ENCODE measurements at regions not wholly inside any gene's neighbourhood (a gene's known extent, or its start where the extent isn't known, plus 50 kb on each side); places are given as distances from the start of the nearest gene placed in this dataset.

- TF ChIP-seq CTCF (IDR thresholded peaks at IDR 0.05; ENCODE audit: insufficient read depth, low read length) (no peak), POLR2AphosphoS5 (IDR thresholded peaks at IDR 0.05; ENCODE audit: low read depth) (no peak), REST (IDR thresholded peaks at IDR 0.05; ENCODE audit: insufficient replicate concordance, low read depth) (no peak), GABPA (IDR thresholded peaks at IDR 0.05; ENCODE audit: low read depth) (no peak)
Measured at GRCh38 chr7:149642589-149642988, 130.8 kb downstream of the ZNF467 start.
